GM19395 (cell line): ENCODE measurements at regions not wholly inside any gene's neighbourhood (a gene's known extent, or its start where the extent isn't known, plus 50 kb on each side); places are given as distances from the start of the nearest gene placed in this dataset.
"Not testable (repeated sequence)": the region's sequence is repeated elsewhere in the genome, so short reads cannot be mapped to it uniquely, and the experiment has no call there.

ENCODE experiments used
- ATAC-seq: cut with Tn5 transposase; IDR thresholded peaks from one replicate; pipeline ENCODE4 v1.9.1; 2021; ENCODE audit warnings: mild to moderate bottlenecking, moderate library complexity; ENCODE audit not compliant: unreplicated experiment

DNA sequence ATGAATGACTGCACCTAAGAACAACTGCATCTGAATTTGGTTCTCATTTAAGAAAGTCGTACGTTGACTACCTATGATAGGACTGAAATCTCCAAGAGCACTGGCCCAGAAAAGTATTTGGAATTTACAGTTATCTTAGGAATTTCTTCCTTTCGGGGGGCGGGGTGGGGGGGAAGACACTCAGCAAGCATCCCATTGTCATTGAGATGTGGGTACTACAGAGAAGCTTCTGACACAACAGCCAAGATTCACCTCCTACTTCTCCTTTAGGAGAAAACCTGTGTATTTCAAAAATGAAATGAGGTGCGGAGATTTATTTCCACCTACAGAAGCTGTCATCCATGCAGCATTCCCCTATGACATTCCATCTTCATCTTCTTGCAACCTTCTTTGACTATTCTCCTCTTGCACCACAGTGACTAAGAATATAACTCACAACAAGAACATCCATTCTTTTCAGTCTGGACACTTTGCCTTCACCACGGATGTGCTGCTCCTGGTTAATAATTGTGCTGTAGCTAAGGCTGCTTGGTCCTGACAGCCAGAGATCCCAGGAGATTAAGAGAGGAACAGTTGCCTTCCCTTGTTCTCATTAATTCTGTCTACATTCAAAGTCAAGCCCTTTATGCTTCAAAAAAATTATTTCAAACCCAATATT, 98.4 kb upstream of the FRMD4A start:
- no peak for ATAC-seq

DNA sequence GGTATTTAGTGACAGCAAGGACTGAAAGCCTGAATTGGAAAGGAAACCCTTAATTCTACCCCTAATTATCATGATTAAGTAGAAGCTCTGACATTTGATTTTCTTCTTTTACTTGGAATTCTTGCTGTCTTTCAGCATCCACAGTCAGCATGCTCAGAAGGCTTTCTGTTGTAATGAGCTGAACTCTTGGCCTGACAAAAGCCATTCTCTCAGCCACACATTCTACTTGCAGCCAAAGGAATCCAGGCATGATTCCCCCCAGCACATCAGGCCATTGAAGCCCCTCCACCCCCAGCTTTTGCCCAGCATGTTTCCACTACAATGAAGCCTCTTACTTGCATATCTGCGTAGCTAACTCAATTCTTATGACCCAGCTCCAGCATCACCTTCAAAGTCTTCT, 94.3 kb upstream of the FRMD4A start:
- no peak for ATAC-seq

DNA sequence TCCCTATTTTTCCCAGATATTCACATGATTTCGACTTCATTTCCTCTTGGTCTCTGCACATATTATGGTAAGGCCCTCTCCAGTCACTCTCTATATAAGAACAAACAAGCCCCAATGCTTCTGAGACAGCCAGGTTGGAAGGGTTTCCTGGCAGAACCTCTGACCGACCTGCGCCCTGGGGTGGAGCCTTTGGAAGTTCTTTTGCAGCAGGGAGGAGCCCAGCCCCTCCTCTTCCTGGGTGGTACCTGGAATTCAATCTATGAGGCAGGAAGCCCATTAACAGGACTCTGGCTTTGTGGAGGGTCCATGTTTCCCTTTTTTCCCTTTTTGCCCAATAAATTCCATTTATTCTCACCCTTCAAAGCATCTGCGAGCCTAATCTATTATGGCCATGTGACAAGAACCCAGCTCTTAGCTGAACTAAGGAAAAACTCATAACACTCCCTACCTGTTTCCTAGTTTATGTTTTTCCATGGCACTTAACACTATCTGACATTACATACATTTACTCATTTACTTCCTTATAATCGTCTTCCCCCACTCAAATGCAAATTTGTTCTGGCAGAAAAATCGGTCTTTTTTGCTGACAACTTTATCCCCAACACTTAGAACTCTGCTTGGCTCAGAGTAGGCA, 92.5 kb upstream of the FRMD4A start:
- ATAC-seq, result no peak

DNA sequence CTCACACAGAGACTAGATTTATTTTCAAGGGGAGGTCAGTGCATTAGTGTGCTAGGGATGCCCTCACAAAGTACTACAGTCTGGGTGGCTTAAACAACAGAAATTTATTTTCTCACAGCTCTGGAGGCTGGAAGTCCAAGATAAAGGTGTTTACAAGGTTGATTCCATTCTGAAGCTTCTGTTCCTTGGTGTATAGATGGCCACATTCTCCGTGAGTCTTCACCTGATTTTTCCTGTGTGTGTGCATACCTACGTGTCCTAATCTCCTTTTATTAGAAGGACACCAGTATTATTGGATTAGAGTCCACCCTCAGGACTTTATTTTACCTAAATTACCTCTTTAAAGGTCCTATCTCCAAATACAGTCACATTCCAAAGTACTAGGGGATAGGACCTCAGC, 91.7 kb upstream of the FRMD4A start:
- ATAC-seq, result no peak

DNA sequence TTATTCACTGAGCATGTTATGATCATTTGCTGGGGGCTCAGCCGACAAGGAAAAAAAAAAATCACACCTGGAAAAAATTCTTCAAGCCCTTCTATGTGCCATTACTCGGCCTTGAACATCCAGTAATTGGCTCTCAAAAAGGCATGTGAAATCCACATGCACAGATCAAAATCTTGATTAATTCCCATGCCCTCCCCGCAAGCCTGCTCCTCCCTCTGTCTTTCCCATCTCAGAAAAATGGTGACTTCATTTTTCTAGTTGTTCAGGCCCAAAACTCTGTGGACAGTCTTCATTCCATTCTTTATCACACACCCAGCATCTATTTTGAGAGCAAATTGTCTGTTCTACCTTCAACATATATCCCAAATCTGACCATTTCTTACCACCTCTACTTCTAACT, 91.2 kb upstream of the FRMD4A start:
- ATAC-seq, result no peak

DNA sequence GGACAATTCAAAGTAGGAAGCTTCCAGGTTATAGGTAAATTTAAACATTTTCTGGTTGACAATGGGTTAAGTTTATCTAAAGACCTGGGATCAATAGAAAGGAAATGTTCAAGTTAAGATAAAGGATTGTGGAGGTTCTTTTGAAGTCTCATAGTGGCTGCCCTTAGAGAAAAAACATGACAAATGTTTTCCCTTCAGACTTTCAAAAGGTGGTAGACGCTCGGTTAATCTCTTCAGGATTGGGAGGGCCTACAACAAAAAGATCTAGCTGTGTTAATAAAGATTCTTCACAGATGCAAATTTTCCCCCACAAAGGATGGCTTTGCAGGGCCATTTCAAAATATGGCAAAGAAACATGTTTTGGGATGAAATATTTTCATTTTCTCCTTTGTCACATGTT, 86.6 kb upstream of the FRMD4A start:
- not testable (repeated sequence) for ATAC-seq

DNA sequence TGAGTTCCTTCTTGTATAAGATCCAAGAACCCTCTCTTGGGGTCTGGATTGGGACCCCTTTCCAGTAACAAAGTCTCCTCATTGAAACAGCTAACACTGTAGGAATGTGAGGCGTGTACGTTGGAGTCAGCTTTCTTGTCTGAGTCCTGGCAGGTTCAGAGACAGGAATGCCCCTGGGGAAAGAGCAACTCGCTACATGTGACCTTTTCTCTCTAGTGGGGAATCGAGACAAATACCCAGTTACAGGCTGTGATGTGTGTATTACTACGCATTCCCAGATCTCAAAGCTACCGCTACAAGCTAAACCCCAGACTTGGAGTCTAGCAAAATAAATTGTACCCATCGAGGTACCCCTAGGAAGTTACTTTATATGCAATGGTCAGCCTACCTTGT, 85.6 kb upstream of the FRMD4A start:
- no peak for ATAC-seq

DNA sequence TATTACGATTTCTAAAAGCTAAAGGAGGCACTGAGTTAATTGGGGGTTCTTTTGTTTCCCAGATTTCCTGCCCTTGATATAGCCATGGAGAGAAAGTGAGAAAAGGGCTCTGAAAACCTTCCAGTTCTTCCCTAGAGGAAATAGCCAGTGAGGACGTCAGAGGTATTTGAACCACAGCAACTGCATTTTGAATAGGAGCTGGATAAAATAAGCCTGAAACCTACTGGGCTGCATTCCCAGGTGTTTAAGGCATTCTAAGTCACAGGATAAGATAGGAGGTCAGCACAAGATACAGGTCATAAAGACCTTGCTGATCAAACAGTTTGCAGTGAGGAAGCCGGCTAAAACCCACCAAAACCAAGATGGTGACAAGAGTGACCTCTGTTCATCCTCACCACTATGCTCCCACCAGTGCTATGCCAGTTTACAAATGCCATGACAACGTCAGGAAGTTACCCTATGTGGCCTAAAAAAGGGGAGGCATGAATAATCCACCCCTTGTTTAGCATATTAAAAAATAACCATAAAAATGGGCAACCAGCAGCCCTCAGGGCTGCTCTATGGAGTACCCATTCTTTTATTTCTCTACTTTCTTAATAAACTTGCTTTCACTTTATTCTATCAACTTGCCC, 85.1 kb upstream of the FRMD4A start:
- ATAC-seq, result no peak

DNA sequence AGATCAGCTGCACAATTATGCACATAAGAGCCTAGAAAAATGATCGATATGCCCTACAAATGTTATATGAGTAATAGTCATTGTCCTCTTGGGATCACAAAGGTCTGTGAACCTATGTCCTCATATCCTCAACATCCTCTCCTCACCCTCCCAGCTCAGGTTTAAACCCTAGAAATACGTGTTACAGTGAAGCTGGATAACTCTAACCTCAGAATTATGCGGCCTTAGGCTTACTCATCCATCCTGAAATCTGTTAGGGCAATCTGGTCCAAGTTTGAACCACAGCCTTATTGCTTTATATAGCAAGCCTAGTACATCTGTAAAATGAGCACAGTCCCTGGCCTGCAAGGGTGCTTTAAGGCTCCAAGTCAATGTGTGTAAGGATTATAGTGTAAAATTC, 84.2 kb upstream of the FRMD4A start:
- ATAC-seq, result no peak

DNA sequence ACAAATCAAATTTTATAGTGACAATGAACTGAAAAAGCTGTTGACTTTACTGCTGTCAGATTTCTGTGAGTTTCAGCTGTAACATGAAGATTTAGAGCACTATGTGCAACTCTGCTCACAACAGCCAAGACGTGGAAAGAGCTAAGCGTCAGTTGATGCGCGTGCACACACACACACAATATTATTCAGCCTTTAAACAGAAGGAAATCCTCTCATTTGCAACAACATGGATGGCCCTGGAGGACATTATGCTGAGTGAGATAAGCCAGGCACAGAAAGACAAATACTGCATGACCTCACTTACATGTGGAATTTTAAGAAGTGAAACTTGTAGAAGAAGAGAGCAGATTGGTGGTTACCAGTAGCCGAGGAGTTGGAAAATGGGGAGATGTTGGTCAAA, 82.8 kb upstream of the FRMD4A start:
- ATAC-seq, result no peak

DNA sequence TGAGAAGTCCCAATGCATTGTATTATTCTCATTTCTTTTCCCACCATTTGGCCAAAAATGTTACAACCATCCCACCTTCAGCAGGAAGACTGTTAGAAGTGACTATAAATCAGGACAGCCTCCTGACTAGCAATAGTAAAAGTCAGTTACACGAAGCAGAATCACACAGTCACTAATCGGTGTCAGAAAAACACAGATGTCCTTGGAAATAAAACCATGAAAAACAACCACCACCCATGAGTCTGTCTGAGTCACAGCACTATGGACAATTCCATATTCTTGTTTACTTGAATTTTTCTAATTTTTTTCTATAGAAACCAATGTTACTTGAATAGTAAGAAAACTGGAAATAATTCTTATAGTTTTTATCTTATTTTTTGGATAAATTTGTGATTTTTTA, 81.9 kb upstream of the FRMD4A start:
- no peak for ATAC-seq

DNA sequence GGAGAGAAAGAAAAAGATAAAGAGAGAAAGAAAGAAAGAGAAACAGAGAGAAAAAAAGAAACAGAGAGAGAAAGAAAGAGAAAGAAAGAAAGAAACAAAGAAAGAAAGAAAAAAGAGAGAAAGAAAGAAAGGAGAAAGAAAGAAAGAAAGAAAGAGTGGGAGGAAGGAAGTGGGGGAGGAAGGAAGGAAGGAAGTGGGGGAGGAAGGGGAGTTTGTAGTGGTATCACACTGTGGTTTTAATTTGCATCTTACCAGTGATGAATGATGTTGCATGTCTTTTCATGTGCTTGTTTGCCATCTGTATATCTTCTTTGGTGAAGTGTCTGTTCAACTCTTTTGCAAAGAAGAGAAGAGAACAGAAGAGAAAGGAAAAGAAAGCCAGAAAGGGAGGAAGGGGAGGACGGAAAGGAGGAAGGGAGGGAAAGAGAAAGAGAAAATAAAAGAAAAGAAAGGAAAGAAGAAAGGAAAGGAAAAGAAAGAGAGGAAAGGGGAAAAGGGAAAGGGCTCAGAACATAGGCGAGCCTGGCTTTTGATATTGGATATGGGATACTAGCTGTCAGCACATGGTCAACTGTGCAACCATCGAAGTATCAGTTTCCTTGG, 79.2 kb upstream of the FRMD4A start:
- no peak for ATAC-seq

DNA sequence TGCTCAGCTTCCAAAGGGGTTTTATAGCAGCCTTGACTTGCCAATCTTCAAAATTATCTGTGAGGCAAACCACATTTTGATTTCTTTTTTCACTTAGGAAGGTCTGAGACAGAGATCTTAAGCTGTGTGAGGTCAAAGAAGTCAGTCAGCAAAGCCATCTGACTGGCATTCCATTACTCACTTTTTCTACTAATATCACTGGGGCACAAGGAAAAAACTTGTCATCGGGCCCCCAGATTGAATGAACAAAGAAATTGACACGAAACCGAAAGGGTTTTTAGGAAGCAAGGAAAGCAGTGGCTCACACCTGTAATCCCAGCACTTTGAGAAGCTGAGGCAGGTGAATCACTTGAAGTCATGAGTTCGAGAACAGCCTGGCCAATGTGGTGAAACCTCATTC, 78.5 kb upstream of the FRMD4A start:
- no peak for ATAC-seq

DNA sequence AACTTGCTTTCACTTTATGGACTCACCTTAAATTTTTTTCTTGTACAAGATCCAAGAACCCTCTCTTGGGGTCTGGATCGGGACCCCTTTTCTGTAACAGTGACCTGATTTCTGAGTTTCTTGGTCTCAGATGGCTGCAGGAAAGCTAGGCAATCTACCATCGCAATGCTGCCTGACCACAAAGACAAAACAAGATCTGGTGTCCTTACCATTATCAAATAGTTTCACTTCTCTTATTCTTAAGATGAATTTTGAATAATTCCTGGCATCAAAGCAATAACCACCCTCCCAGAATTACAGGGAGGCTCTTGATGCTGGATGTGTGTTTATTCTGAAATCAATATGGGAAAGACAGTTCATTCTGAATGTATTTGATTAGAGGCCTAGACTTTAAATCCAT, 77.4 kb upstream of the FRMD4A start:
- no peak for ATAC-seq

DNA sequence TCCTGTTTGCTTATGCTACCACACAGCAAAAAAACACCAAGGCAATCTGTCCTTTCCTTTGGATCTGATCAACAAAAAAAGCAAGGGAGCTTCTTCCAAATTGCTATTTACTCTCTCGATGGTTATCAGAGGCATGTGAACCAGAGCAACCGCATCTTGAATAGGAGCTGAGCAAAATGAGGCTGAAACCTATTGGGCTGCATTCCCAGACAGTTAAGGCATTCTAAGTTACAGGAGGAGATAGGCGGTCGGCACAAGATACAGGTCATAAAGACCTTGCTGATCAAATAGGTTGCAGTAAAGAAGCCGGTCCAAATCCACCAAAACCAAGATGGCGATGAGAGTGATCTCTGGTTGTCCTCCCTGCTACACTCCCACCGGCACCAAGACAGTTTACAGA, 76.8 kb upstream of the FRMD4A start:
- no peak for ATAC-seq

DNA sequence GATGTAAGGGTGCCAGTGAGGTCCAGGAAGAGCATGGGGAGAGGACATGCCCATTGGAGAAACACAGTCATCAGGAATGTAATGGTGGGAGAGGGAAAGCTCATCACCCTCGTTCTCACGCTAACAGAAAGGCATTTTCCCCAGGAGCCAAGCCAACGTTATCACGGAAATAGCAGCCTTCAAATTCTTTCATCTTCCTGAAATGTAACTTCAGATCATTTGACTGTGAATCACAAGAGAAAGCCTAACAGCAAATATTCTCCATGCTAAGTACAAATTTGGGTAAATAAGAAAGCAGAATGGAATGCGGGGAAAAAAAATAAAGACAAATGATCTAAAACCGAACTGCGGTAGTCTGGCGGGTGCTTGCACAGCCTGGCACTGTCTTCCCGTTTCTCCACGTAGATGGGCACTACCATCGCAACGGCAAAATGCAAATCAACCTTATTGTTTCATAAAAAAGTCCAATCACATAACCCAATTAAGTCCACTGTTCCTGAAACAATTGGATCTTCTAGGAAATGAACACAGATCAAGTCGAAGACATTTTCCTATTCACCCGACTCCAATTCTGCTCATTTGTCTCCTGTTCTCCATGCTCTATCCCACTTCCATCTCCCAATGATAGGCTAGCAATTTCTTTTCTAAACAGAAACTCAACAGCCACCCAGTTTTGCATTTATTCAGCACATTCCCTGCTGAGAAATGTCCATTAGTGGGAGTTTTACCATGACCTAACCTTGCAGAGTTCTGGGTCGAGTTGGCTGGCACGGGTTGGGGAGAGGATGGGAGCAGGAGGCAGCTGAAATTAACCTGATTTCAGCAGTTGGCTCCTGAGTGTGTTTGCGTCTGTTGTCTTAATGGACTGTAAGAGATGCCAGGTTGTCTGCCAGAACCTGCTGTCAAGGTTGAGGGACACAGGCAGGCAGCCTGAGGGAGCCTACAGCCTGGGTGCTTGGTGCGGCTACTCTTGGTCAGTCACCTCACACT, 74.6 kb upstream of the FRMD4A start:
- no peak for ATAC-seq

DNA sequence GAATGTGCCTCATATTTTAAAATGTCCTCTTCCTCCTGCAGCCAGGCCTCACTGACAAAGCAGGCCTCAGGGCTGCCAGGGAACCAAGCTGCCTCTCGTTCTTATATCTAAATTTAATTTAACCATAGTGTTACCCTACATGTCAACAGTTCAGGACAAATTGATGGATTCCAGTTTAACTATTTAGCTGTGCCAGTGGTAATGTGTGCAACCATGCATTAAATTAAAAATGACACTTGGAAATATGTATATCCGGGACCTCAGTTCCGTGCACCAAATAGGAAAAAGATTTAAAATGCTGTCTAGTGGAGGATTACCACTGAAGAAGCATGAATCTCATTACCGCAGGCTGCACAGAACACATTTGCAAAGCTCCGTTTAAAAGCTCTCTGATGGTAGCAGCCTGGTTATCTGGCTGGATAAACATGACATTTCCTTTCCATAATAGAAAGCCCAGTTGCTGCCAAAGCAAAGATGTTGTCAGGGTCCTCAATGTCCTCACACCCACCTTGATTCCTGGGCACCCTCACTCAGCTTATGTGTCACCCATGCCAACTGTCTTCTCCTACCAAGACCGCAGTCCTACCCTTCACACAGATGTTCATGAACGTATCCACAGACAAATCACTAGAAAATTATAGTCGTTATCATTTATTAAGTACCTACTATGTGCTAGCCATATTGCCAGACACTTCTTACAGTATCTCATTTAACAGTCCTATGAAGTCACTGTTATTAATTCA, 73.3 kb upstream of the FRMD4A start:
- no peak for ATAC-seq

DNA sequence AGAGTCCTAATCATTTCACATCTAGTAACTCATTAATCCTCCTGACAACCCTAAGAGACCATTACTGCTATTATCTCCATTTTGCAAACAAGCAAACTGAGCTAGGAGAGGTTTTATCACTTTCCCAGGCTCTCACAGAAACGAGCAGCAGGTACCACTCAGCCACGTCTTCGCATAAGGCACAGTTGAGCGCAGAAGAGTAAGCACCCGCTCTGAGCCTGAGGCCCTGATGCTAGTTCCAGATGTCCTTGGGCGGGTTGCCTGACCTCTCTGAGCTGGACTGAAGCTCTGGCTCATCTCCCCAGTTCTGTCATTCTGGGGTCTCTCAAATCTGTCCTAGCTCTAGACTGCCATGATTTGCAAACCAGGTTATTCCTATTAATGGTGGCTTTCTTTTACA, 72.6 kb upstream of the FRMD4A start:
- ATAC-seq, result no peak

DNA sequence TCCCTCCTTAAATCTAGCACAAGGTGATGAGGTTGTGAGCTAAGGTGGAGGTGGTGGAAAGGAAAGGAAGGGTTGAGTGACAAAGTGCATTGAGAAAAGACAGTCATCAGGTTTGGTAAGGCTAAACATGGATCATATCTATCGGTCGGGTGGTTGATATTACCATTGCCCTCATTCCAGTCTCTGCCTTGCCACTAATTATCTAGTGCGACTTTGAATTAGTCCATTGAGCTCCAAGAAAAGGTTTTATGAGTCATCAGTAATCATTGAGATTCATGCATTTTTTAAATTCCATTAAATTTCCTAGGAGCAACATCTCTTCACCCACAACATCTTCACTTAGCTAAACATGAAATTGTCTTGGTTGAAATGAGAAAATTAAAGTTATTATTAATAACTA, 68.9 kb upstream of the FRMD4A start:
- ATAC-seq, result no peak

DNA sequence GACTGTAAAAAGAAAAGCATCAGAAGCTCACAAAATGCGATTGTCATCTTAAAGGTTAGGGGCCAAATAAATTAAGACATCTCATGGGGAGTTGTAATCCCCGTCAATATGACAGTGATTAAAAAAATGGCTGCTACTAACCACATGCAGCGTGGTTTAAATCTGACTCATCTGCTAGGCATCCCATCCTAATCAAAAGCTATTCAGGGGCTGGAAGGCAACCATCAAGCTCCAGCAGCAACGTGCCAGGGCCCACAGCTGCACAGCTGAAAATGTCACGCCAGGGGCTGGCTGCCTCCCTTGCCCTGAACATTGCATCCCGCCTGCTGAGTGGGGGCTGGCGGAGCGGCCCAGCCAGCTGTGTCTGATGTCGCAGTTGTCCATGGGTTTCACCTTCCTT, 66.3 kb upstream of the FRMD4A start:
- no peak for ATAC-seq
